PC-9 (cell line): ENCODE measurements at regions not wholly inside any gene's neighbourhood (a gene's known extent, or its start where the extent isn't known, plus 50 kb on each side); places are given as distances from the start of the nearest gene placed in this dataset.

Experiments used
- BruUV-seq: library from RNA; stranded (reverse); fragments of 400-500 nt; replicated peaks from 2 replicates; lab custom pipeline; 2021; lab: Mats Ljungman, UMichigan
- CTCF ChIA-PET: fragments of 300-600 bp; sonication (Branson Sonifier 250); formaldehyde crosslinking; loops from one replicate; lab custom pipeline; 2022; ENCODE audit warnings: antibody characterized with exemption; lab: Charles Lee
- POLR2A ChIA-PET: fragments of 300-600 bp; sonication (Branson Sonifier 250); formaldehyde crosslinking; loops from one replicate; lab custom pipeline; 2022; ENCODE audit warnings: antibody characterized with exemption; ENCODE audit not compliant: unreplicated experiment; lab: Charles Lee
- DNase-seq, 2 experiments: peaks; one replicate each; pipeline versions ENCODE4 v3.0.0 to v3.0.0-alpha.2; 2015 to 2022; ENCODE audit warnings: mixed read lengths in 1 of 2
- H2AFZ ChIP-seq: fragments of 200-600 bp; sonication (generic); 2 replicates; pipeline ENCODE4 v1.8.1; 2017; ENCODE audit warnings: antibody characterized with exemption
- H3F3A ChIP-seq: fragments of 200-600 bp; sonication (generic); 2 replicates; pipeline ENCODE4 v1.8.1; 2017; ENCODE audit warnings: antibody characterized with exemption, mild to moderate bottlenecking, low read depth; ENCODE audit not compliant: insufficient read depth
- H3K27ac ChIP-seq: fragments of 200-600 bp; sonication (generic); 2 replicates; pipeline ENCODE4 v1.6.1; 2016; ENCODE audit warnings: mixed run types
- H3K27me3 ChIP-seq: fragments of 200-600 bp; sonication (generic); 2 replicates; pipeline ENCODE4 v1.6.1; 2016; ENCODE audit warnings: low read depth, mixed run types; ENCODE audit not compliant: insufficient read depth
- H3K36me3 ChIP-seq: fragments of 200-600 bp; sonication (generic); 2 replicates; pipeline ENCODE4 v1.6.1; 2016; ENCODE audit warnings: low read depth, mixed run types
- H3K4me1 ChIP-seq: fragments of 200-600 bp; sonication (generic); replicated peaks from 2 replicates; pipeline ENCODE4 v1.6.1; 2016; ENCODE audit warnings: mixed run types; ENCODE audit not compliant: insufficient read depth
- H3K4me2 ChIP-seq: fragments of 200-600 bp; sonication (generic); 2 replicates; pipeline ENCODE4 v1.6.1; 2017; ENCODE audit warnings: mixed run types
- H3K4me3 ChIP-seq: fragments of 200-600 bp; sonication (generic); 2 replicates; pipeline ENCODE4 v1.6.1; 2016; ENCODE audit warnings: mixed run types
- H3K79me2 ChIP-seq: fragments of 200-600 bp; sonication (generic); 2 replicates; pipeline ENCODE4 v1.6.1; 2017; ENCODE audit warnings: low read depth, mixed run types
- H3K9me2 ChIP-seq: fragments of 200-600 bp; sonication (generic); 2 replicates; pipeline ENCODE4 v1.8.1; 2017; ENCODE audit warnings: mild to moderate bottlenecking; ENCODE audit not compliant: insufficient read depth
- H3K9me3 ChIP-seq: fragments of 200-600 bp; sonication (generic); 2 replicates; pipeline ENCODE4 v1.8.1; 2016; ENCODE audit warnings: low read depth; ENCODE audit not compliant: insufficient read depth
- H4K20me1 ChIP-seq: fragments of 200-600 bp; sonication (generic); 2 replicates; pipeline ENCODE4 v1.8.1; 2017; ENCODE audit not compliant: insufficient read depth
- EZH2 ChIP-seq: fragments of 200-600 bp; sonication (generic); IDR thresholded peaks from 2 replicates; pipeline ENCODE4 v1.8.0; 2017; ENCODE audit warnings: antibody characterized with exemption, low read depth
- intact Hi-C: fragments of 100-400 bp; cut with micrococcal nuclease; formaldehyde crosslinking; loops from one replicate; pipeline ENCODE4 v1.10.0; 2022; ENCODE audit not compliant: unreplicated experiment
- TF ChIP-seq, protein P1 (sequence below): fragments of 200-600 bp; sonication (generic); conservative IDR thresholded peaks from 2 replicates; pipeline ENCODE4 v1.6.1; 2017; ENCODE audit warnings: mixed run types, antibody characterized with exemption, mild to moderate bottlenecking, moderate library complexity

DNA sequence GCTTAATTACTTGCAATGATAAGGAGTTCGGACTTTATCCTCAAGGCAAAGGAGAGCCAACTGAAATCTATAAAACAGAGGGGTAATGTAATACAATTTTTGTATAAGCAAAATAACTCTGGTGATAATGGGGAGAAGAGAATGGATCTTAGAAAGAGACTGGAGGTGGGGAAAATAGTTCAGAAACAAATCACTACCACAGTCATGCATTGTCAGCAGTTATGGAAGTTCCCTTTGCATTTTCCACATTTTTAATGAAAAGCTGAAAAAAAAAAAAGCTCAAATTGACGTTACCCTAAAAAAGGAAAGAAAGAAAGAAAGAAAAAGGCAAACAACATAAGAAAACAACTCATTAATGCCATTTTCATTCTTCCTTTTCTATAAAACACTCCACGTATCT is 337.6 kb upstream of the HSF2 start:
- ChIA-PET CTCF (no interaction called here), POLR2A (no interaction called here)
- no peak overlapping the region for H3K4me2 ChIP-seq
- H3K9me2 ChIP-seq: no peaks in the 10 kb centered on the region
- no peak for DNase-seq
- no peaks in the 10 kb centered on the region for H4K20me1 ChIP-seq
- no peaks in the 10 kb centered on the region for H3K9me3 ChIP-seq
- no TSS peak for BruUV-seq
- no peaks in the 10 kb centered on the region for H3K4me1 ChIP-seq
- H3K36me3 ChIP-seq: no peaks in the 10 kb centered on the region
- H2AFZ ChIP-seq: 0 out of 2 replicates have a peak overlapping the region, but pooled peaks have one; percentile 29
- H3F3A ChIP-seq: no peaks in the 10 kb centered on the region
- no peak overlapping the region for H3K4me3 ChIP-seq
- H3K79me2 ChIP-seq: no peaks in the 10 kb centered on the region
- no peaks in the 10 kb centered on the region for H3K27me3 ChIP-seq
- H3K27ac ChIP-seq: no peak overlapping the region
- TF ChIP-seq, protein P1, sequence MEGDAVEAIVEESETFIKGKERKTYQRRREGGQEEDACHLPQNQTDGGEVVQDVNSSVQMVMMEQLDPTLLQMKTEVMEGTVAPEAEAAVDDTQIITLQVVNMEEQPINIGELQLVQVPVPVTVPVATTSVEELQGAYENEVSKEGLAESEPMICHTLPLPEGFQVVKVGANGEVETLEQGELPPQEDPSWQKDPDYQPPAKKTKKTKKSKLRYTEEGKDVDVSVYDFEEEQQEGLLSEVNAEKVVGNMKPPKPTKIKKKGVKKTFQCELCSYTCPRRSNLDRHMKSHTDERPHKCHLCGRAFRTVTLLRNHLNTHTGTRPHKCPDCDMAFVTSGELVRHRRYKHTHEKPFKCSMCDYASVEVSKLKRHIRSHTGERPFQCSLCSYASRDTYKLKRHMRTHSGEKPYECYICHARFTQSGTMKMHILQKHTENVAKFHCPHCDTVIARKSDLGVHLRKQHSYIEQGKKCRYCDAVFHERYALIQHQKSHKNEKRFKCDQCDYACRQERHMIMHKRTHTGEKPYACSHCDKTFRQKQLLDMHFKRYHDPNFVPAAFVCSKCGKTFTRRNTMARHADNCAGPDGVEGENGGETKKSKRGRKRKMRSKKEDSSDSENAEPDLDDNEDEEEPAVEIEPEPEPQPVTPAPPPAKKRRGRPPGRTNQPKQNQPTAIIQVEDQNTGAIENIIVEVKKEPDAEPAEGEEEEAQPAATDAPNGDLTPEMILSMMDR: no peak
- no peak for TF ChIP-seq EZH2
- intact Hi-C loops: no loop called here

DNA sequence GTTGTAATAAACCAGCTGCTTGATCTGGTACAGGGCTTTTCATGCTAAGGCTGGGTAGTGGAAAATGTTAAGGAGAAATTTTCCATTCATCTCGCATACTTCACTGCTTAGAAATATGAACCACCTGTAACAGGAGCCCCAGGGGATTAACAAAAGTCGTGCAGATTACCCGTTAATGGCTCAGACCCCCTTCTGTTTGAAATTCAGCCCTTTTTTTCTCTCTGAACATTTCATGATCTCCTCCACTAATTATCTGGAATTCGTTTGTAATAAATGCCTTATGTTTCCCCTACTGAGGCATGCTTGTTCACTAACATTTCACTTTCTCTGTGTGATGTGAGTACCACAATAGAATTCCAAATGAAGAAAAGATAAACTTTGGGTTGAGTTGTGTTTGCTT is 336.4 kb upstream of the HSF2 start:
- CTCF ChIA-PET: no interaction called here
- POLR2A ChIA-PET: no interaction called here
- Histone ChIP-seq H2AFZ (peak overlapping the region; percentile 10; the same call in 1 of the 2 replicates), H3K4me1 (no peaks in the 10 kb centered on the region), H3K9me2 (no peaks in the 10 kb centered on the region), H3K4me3 (no peak overlapping the region), H3K27ac (no peak overlapping the region), H3K36me3 (no peaks in the 10 kb centered on the region), H3K9me3 (no peaks in the 10 kb centered on the region), H3K27me3 (no peaks in the 10 kb centered on the region), H3K4me2 (no peak overlapping the region), H3K79me2 (no peaks in the 10 kb centered on the region), H3F3A (no peaks in the 10 kb centered on the region), H4K20me1 (no peaks in the 10 kb centered on the region)
- no peak for TF ChIP-seq EZH2
- TF ChIP-seq, protein P1: no peak
- intact Hi-C loops: no loop called here
- no peak for DNase-seq
- BruUV-seq: no TSS peak

- ChIA-PET CTCF (no interaction called here), POLR2A (no interaction called here)
These were observed 335.7 kb upstream of the HSF2 start for GRCh38 chr6:122063761-122064160.

More at GRCh38 chr6:122063761-122064160, 335.7 kb upstream of the HSF2 start:
- intact Hi-C loops: no loop called here
- H3K9me3 ChIP-seq: no peaks in the 10 kb centered on the region
- no peaks in the 10 kb centered on the region for H3K9me2 ChIP-seq
- no peaks in the 10 kb centered on the region for H3K79me2 ChIP-seq
- no peak overlapping the region for H3K4me3 ChIP-seq
- no peaks in the 10 kb centered on the region for H3F3A ChIP-seq
- no peak for DNase-seq
- no peak overlapping the region for H3K4me2 ChIP-seq
- H3K36me3 ChIP-seq: no peaks in the 10 kb centered on the region
- BruUV-seq: no TSS peak
- 0 out of 2 replicates have a peak overlapping the region, but pooled peaks have one; percentile 10 for H2AFZ ChIP-seq
- no peaks in the 10 kb centered on the region for H4K20me1 ChIP-seq
- H3K27ac ChIP-seq: no peak overlapping the region
- H3K4me1 ChIP-seq: no peaks in the 10 kb centered on the region
- TF ChIP-seq, protein P1: no peak
- no peak for TF ChIP-seq EZH2
- no peaks in the 10 kb centered on the region for H3K27me3 ChIP-seq
